ENCODE measurements at regions not wholly inside any gene's neighbourhood (a gene's known extent, or its start where the extent isn't known, plus 50 kb on each side); places are given as distances from the start of the nearest gene placed in this dataset.

- TF ChIP-seq CTCF (IDR thresholded peaks at IDR 0.05) = no peak
- no peak overlapping the region for H3K27ac Mint-ChIP-seq (ENCODE audit: unreplicated experiment)
- H3K4me1 Mint-ChIP-seq (ENCODE audit: low read depth) = peaks cover 3% of the 10 kb centered on the region
- no peaks in the 10 kb centered on the region for H3K36me3 Mint-ChIP-seq (ENCODE audit: low read depth)
- no peak for DNase-seq (ENCODE audit: low spot score)
- no peak overlapping the region for H3K4me3 Mint-ChIP-seq (ENCODE audit: unreplicated experiment)
- H3K9me3 Mint-ChIP-seq (ENCODE audit: low read depth) = peaks cover 13% of the 10 kb centered on the region
- no peaks in the 10 kb centered on the region for H3K27me3 Mint-ChIP-seq (ENCODE audit: low read depth)
These were observed 232.3 kb downstream of the PABPC4L start for GRCh38 chr4:133969202-133969848.

GRCh38 chr4:133968174-133968573 is 233.4 kb downstream of the PABPC4L start:
- Mint-ChIP-seq H3K4me1 (ENCODE audit: low read depth) (peaks cover 3% of the 10 kb centered on the region), H3K4me3 (ENCODE audit: unreplicated experiment) (no peak overlapping the region), H3K36me3 (ENCODE audit: low read depth) (no peaks in the 10 kb centered on the region), H3K9me3 (ENCODE audit: low read depth) (peaks cover 17% of the 10 kb centered on the region), H3K27me3 (ENCODE audit: low read depth) (no peaks in the 10 kb centered on the region), H3K27ac (ENCODE audit: unreplicated experiment) (no peak overlapping the region)
- DNase-seq (ENCODE audit: low spot score) = no peak
- TF ChIP-seq CTCF (IDR thresholded peaks at IDR 0.05) = no peak

GRCh38 chr4:133960975-133961374 is 240.6 kb downstream of the PABPC4L start:
- no peak for TF ChIP-seq CTCF (IDR thresholded peaks at IDR 0.05)
- Mint-ChIP-seq H3K27ac (ENCODE audit: unreplicated experiment) (no peak overlapping the region), H3K36me3 (ENCODE audit: low read depth) (peaks cover 2% of the 10 kb centered on the region), H3K27me3 (ENCODE audit: low read depth) (no peaks in the 10 kb centered on the region), H3K4me3 (ENCODE audit: unreplicated experiment) (no peak overlapping the region), H3K4me1 (ENCODE audit: low read depth) (no peaks in the 10 kb centered on the region), H3K9me3 (ENCODE audit: low read depth) (peaks cover 27% of the 10 kb centered on the region)
- DNase-seq (ENCODE audit: low spot score) = no peak

GRCh38 chr4:133943081-133943480 is 258.5 kb downstream of the PABPC4L start:
- no peak for DNase-seq (ENCODE audit: low spot score)
- Mint-ChIP-seq H3K4me3 (ENCODE audit: unreplicated experiment) (no peak overlapping the region), H3K4me1 (ENCODE audit: low read depth) (no peaks in the 10 kb centered on the region), H3K27me3 (ENCODE audit: low read depth) (no peaks in the 10 kb centered on the region), H3K27ac (ENCODE audit: unreplicated experiment) (no peak overlapping the region), H3K9me3 (ENCODE audit: low read depth) (no peaks in the 10 kb centered on the region), H3K36me3 (ENCODE audit: low read depth) (no peaks in the 10 kb centered on the region)
- TF ChIP-seq CTCF (IDR thresholded peaks at IDR 0.05) = no peak

GRCh38 chr4:133938061-133938460 is 263.5 kb downstream of the PABPC4L start:
- DNase-seq (ENCODE audit: low spot score) = no peak
- Mint-ChIP-seq H3K27me3 (ENCODE audit: low read depth) (no peaks in the 10 kb centered on the region), H3K9me3 (ENCODE audit: low read depth) (no peaks in the 10 kb centered on the region), H3K4me3 (ENCODE audit: unreplicated experiment) (no peak overlapping the region), H3K4me1 (ENCODE audit: low read depth) (no peaks in the 10 kb centered on the region), H3K27ac (ENCODE audit: unreplicated experiment) (no peak overlapping the region), H3K36me3 (ENCODE audit: low read depth) (no peaks in the 10 kb centered on the region)
- no peak for TF ChIP-seq CTCF (IDR thresholded peaks at IDR 0.05)
